SU-DHL-6 (cell line): ENCODE measurements at regions not wholly inside any gene's neighbourhood (a gene's known extent, or its start where the extent isn't known, plus 50 kb on each side); places are given as distances from the start of the nearest gene placed in this dataset.

Experiments used
- H2AFZ ChIP-seq: fragments of 200-600 bp; sonication (generic); 2 replicates; pipeline ENCODE4 v1.6.1; 2014; ENCODE audit warnings: low read depth, mild to moderate bottlenecking, moderate library complexity, mixed read lengths, antibody characterized with exemption, low read length; ENCODE audit not compliant: severe bottlenecking
- H3F3A ChIP-seq: fragments of 200-600 bp; shearing (Covaris generic); 2 replicates; pipeline ENCODE4 v1.6.0; 2016; ENCODE audit warnings: antibody characterized with exemption, mild to moderate bottlenecking; ENCODE audit not compliant: insufficient read depth
- H3K27ac ChIP-seq: fragments of 200-600 bp; sonication (generic); 2 replicates; pipeline ENCODE4 v1.5.1; 2016; ENCODE audit warnings: low read depth, mild to moderate bottlenecking, low read length, moderate library complexity, mixed read lengths
- H3K27me3 ChIP-seq: fragments of 200-600 bp; sonication (generic), shearing (Covaris generic); 2 replicates; pipeline ENCODE4 v1.6.0; 2014; ENCODE audit warnings: mild to moderate bottlenecking, low read length
- H3K36me3 ChIP-seq: fragments of 200-600 bp; sonication (generic); 2 replicates; pipeline ENCODE4 v1.6.1; 2014; ENCODE audit warnings: mild to moderate bottlenecking, low read length, mixed read lengths
- H3K4me2 ChIP-seq: fragments of 300-600, 200-600 bp; shearing (Covaris generic), sonication (generic); 2 replicates; pipeline ENCODE4 v1.6.0; 2014; ENCODE audit warnings: low read length, low read depth, mild to moderate bottlenecking; ENCODE audit not compliant: poor library complexity, severe bottlenecking
- H3K4me3 ChIP-seq: fragments of 200-600 bp; sonication (generic); 2 replicates; pipeline ENCODE4 v1.5.1; 2014; ENCODE audit warnings: antibody characterized with exemption, low read length, mild to moderate bottlenecking, mixed read lengths; ENCODE audit not compliant: insufficient read depth, poor library complexity, severe bottlenecking
- H3K79me2 ChIP-seq: fragments of 200-600 bp; sonication (generic); 2 replicates; pipeline ENCODE4 v1.6.1; 2014; ENCODE audit warnings: mild to moderate bottlenecking, low read length, moderate library complexity; ENCODE audit not compliant: insufficient read depth
- H3K9ac ChIP-seq: fragments of 200-600 bp; sonication (generic); 2 replicates; pipeline ENCODE4 v1.7.0; 2014; ENCODE audit warnings: mild to moderate bottlenecking, low read length
- H3K9me2 ChIP-seq: fragments of 200-600 bp; sonication (generic); replicated peaks from 2 replicates; pipeline ENCODE4 v1.6.1; 2014; ENCODE audit warnings: low read length; ENCODE audit not compliant: insufficient read depth
- H3K9me3 ChIP-seq: fragments of 200-600 bp; sonication (generic); 2 replicates; pipeline ENCODE4 v1.6.1; 2014; ENCODE audit warnings: low read length, mixed read lengths; ENCODE audit not compliant: insufficient read depth
- H4K20me1 ChIP-seq: fragments of 200-600 bp; sonication (generic); 2 replicates; pipeline ENCODE4 v1.6.1; 2014; ENCODE audit warnings: low read depth, mild to moderate bottlenecking, antibody characterized with exemption, low read length, moderate library complexity, mixed read lengths
- CTCF ChIP-seq: fragments of 200-600 bp; sonication (generic); IDR thresholded peaks from one replicate; pipeline ENCODE4 v1.5.1; 2017; ENCODE audit warnings: antibody characterized with exemption, mild to moderate bottlenecking, low read length, moderate library complexity; ENCODE audit not compliant: insufficient read depth, poor library complexity, severe bottlenecking
- EZH2phosphoT487 ChIP-seq: fragments of 200-600 bp; sonication (generic), shearing (Covaris generic); conservative IDR thresholded peaks from 2 replicates; pipeline ENCODE4 v1.6.1; 2018; ENCODE audit warnings: mild to moderate bottlenecking, antibody characterized with exemption, low read length, moderate library complexity, mixed read lengths

DNA sequence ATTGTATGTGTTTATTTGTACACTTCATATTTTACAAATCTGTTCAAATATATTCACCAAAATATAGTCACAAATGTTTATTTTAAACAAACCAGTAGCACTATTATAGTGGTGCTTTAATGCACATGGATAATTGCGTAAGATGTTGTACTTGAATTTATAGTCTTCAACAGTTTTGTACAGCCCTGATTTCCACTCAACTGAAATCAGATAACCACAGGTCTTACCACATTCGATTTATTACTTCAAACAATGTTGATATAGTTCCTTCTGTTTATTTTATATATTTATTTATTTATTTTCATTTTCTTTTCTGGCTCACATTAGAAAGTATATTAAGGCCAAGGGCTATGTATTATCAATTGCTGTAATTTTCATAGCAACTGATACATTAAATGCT lies 99.4 kb upstream of the ZNF804A start:
- Histone ChIP-seq H3F3A (no peaks in the 10 kb centered on the region), H3K9ac (no peak overlapping the region), H3K9me2 (no peaks in the 10 kb centered on the region), H3K27ac (no peak overlapping the region), H2AFZ (no peak overlapping the region), H4K20me1 (no peaks in the 10 kb centered on the region), H3K4me3 (no peak overlapping the region), H3K4me2 (no peak overlapping the region), H3K9me3 (no peaks in the 10 kb centered on the region), H3K79me2 (no peaks in the 10 kb centered on the region), H3K36me3 (no peaks in the 10 kb centered on the region), H3K27me3 (no peaks in the 10 kb centered on the region)
- TF ChIP-seq EZH2phosphoT487: no peak
- TF ChIP-seq CTCF: no peak

DNA sequence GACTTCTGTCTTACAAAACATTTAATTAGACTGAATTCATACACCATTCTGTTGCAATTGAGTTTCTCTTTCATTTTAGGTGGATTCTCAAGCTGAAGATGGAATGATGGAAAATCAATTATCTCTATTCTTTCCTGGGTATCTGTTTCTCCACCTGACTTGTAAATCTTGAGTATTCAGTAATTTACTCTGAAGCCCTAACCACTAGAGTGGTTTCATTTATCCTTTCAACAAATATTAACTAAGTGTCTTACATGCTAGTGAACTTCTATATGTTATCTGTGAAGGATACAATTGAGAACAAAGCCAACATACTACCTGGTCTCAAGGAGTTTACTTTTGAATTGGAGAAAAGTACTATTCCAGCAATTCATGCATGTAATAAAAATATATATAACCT lies 94.1 kb upstream of the ZNF804A start:
- H3K36me3 ChIP-seq: no peaks in the 10 kb centered on the region
- TF ChIP-seq EZH2phosphoT487: no peak
- no peaks in the 10 kb centered on the region for H3F3A ChIP-seq
- H3K9me2 ChIP-seq: no peaks in the 10 kb centered on the region
- no peak overlapping the region for H2AFZ ChIP-seq
- no peaks in the 10 kb centered on the region for H3K9me3 ChIP-seq
- no peak overlapping the region for H3K9ac ChIP-seq
- no peak overlapping the region for H3K27ac ChIP-seq
- no peaks in the 10 kb centered on the region for H4K20me1 ChIP-seq
- H3K27me3 ChIP-seq: no peaks in the 10 kb centered on the region
- no peaks in the 10 kb centered on the region for H3K79me2 ChIP-seq
- no peak overlapping the region for H3K4me2 ChIP-seq
- no peak overlapping the region for H3K4me3 ChIP-seq

- Histone ChIP-seq H3K9ac (no peak overlapping the region), H3K4me2 (no peak overlapping the region), H3K9me2 (no peaks in the 10 kb centered on the region), H4K20me1 (no peaks in the 10 kb centered on the region), H3K36me3 (0 out of 2 replicates have a peak, but pooled peaks cover under 1% of the 10 kb centered on the region), H3K4me3 (no peak overlapping the region), H3F3A (no peaks in the 10 kb centered on the region), H3K79me2 (no peaks in the 10 kb centered on the region), H3K27ac (no peak overlapping the region), H3K27me3 (no peaks in the 10 kb centered on the region), H2AFZ (no peak overlapping the region), H3K9me3 (peaks cover 4% of the 10 kb centered on the region; the same call in 1 of the 2 replicates)
- no peak for TF ChIP-seq EZH2phosphoT487
- TF ChIP-seq CTCF: no peak
Observed at GRCh38 chr2:184507254-184507653, 91.1 kb upstream of the ZNF804A start.

GRCh38 chr2:184517402-184517801 lies 80.9 kb upstream of the ZNF804A start:
- no peaks in the 10 kb centered on the region for H3F3A ChIP-seq
- H3K27ac ChIP-seq: no peak overlapping the region
- peaks cover 2% of the 10 kb centered on the region; the same call in 1 of the 2 replicates for H3K36me3 ChIP-seq
- H3K27me3 ChIP-seq: no peaks in the 10 kb centered on the region
- H3K9ac ChIP-seq: no peak overlapping the region
- no peaks in the 10 kb centered on the region for H4K20me1 ChIP-seq
- no peaks in the 10 kb centered on the region for H3K79me2 ChIP-seq
- peaks cover 5% of the 10 kb centered on the region; the same call in 1 of the 2 replicates for H3K9me3 ChIP-seq
- H3K4me2 ChIP-seq: no peak overlapping the region
- TF ChIP-seq EZH2phosphoT487 (no peak), CTCF (no peak)
- no peaks in the 10 kb centered on the region for H3K9me2 ChIP-seq
- H3K4me3 ChIP-seq: no peak overlapping the region
- no peak overlapping the region for H2AFZ ChIP-seq
